ENCODE measurements at regions not wholly inside any gene's neighbourhood (a gene's known extent, or its start where the extent isn't known, plus 50 kb on each side); places are given as distances from the start of the nearest gene placed in this dataset.

- Histone ChIP-seq H3K36me3 (no peaks in the 10 kb centered on the region), H3K27ac (no peak overlapping the region), H3K27me3 (peaks cover 5% of the 10 kb centered on the region), H3K4me1 (no peaks in the 10 kb centered on the region), H3K9me3 (no peaks in the 10 kb centered on the region), H3K4me3 (no peak overlapping the region)
- 83 to 95% methylated on average over 2 of the region's 2 CpGs for WGBS, 2 donors (ENCODE audit: low coverage in 1 of 2)
- no peak for ATAC-seq
- TF ChIP-seq POLR2AphosphoS5 (IDR thresholded peaks at IDR 0.05), result no peak
- no peak for TF ChIP-seq POLR2A (IDR thresholded peaks at IDR 0.05)
- no peak for TF ChIP-seq CTCF (IDR thresholded peaks at IDR 0.05)
- no peak for TF ChIP-seq EP300 (IDR thresholded peaks at IDR 0.05)
These were observed 191.5 kb upstream of the ASIC2 start for GRCh38 chr17:33484559-33484958.

- H3K27ac ChIP-seq, result no peak overlapping the region
- H3K36me3 ChIP-seq, result no peaks in the 10 kb centered on the region
- no peaks in the 10 kb centered on the region for H3K4me1 ChIP-seq
- no peak overlapping the region for H3K4me3 ChIP-seq
- ATAC-seq, result no peak
- peaks cover 5% of the 10 kb centered on the region for H3K27me3 ChIP-seq
- TF ChIP-seq POLR2AphosphoS5 (IDR thresholded peaks at IDR 0.05) (no peak), CTCF (IDR thresholded peaks at IDR 0.05) (no peak), POLR2A (IDR thresholded peaks at IDR 0.05) (no peak), EP300 (IDR thresholded peaks at IDR 0.05) (no peak)
- WGBS, 2 donors (ENCODE audit: low coverage in 1 of 2), result 80 to 84% methylated on average over 3 to 4 of the region's 5 CpGs
- no peaks in the 10 kb centered on the region for H3K9me3 ChIP-seq
These were observed 193.2 kb upstream of the ASIC2 start for GRCh38 chr17:33486135-33486885.

GRCh38 chr17:33487187-33487879 lies 194.2 kb upstream of the ASIC2 start:
- Histone ChIP-seq H3K4me3 (no peak overlapping the region), H3K4me1 (no peaks in the 10 kb centered on the region), H3K9me3 (no peaks in the 10 kb centered on the region), H3K36me3 (no peaks in the 10 kb centered on the region), H3K27ac (no peak overlapping the region), H3K27me3 (peaks cover 5% of the 10 kb centered on the region)
- TF ChIP-seq CTCF (IDR thresholded peaks at IDR 0.05) (no peak), EP300 (IDR thresholded peaks at IDR 0.05) (no peak), POLR2AphosphoS5 (IDR thresholded peaks at IDR 0.05) (no peak), POLR2A (IDR thresholded peaks at IDR 0.05) (no peak)
- no peak for ATAC-seq
- 71 to 72% methylated on average over 3 to 4 of the region's 4 CpGs for WGBS, 2 donors (ENCODE audit: low coverage in 1 of 2)

- 40 to 73% methylated on average over 7 to 8 of the region's 9 CpGs for WGBS, 2 donors (ENCODE audit: low coverage in 1 of 2)
- H3K27me3 ChIP-seq, result no peaks in the 10 kb centered on the region
These were observed 198.9 kb upstream of the ASIC2 start for GRCh38 chr17:33491871-33492481.

More at GRCh38 chr17:33491871-33492481, 198.9 kb upstream of the ASIC2 start:
- no peak overlapping the region for H3K27ac ChIP-seq
- no peaks in the 10 kb centered on the region for H3K9me3 ChIP-seq
- ATAC-seq, result no peak
- H3K36me3 ChIP-seq, result no peaks in the 10 kb centered on the region
- H3K4me3 ChIP-seq, result no peak overlapping the region
- no peaks in the 10 kb centered on the region for H3K4me1 ChIP-seq
- TF ChIP-seq POLR2AphosphoS5 (IDR thresholded peaks at IDR 0.05) (no peak), POLR2A (IDR thresholded peaks at IDR 0.05) (no peak), CTCF (IDR thresholded peaks at IDR 0.05) (no peak), EP300 (IDR thresholded peaks at IDR 0.05) (no peak)

Data from gastroesophageal sphincter (tissue), 4 donors.